GM21526 (cell line): ENCODE measurements at regions not wholly inside any gene's neighbourhood (a gene's known extent, or its start where the extent isn't known, plus 50 kb on each side); places are given as distances from the start of the nearest gene placed in this dataset.
A peak's percentile ranks its signal among the peaks of the same experiment; 100 is the strongest.
"Not testable (repeated sequence)": the region's sequence is repeated elsewhere in the genome, so short reads cannot be mapped to it uniquely, and the experiment has no call there.

Experiments used
- ATAC-seq: cut with Tn5 transposase; IDR thresholded peaks from one replicate; pipeline ENCODE4 v1.9.1; 2021; ENCODE audit warnings: moderate library complexity; ENCODE audit not compliant: unreplicated experiment, low FRiP score

DNA sequence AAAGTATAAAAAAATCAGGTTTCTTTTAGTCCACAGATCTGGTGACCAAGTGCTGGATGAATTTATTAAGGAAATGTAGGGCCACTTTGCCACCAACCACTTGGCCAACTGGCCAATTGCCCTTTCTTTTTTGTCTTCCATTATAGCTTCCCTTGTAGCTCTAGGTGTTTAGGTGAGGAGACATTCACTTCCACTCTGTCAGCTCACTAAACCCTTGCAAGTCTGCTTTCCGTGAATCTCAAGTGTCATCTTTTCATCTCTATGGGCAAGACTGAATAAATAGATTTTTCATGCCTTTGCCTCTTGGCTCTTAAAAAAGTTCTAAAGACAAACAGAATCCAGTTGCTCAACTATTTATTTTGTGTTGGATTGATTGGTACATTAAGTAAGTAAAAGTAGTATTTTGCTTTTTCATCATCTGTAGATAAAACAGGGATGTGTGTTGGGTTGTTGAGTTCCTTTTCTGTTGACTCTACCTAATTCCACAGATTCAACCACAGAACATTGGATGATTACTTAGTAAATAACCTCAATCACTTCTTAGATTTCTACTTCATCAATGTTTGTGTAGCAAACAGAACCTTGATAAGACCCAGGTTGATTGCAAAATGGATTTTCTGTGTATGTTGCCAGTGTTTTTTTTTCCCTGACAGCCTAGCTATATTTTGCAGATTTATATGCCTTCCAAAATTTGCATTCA is 68.1 kb upstream of the GRXCR1 start:
- ATAC-seq = no peak

DNA sequence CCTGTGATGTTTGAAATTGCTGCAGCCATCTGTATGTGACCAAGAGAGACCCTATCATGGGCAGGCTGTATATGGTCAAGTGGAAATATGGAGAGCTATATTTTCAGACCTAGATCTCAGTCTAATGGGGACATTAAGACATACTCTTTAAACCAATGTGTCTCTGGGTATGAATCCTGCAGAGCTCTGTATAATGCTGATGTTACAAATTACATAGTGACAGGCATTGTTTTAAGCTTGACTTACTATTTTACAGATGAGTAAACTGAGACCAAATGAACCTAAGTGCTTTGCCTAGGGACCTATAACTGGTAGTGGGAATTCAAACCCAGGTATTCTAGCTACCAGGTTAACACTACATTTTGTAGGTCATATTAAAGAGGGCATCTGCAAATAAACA is 71.3 kb upstream of the GRXCR1 start:
- no peak for ATAC-seq

DNA sequence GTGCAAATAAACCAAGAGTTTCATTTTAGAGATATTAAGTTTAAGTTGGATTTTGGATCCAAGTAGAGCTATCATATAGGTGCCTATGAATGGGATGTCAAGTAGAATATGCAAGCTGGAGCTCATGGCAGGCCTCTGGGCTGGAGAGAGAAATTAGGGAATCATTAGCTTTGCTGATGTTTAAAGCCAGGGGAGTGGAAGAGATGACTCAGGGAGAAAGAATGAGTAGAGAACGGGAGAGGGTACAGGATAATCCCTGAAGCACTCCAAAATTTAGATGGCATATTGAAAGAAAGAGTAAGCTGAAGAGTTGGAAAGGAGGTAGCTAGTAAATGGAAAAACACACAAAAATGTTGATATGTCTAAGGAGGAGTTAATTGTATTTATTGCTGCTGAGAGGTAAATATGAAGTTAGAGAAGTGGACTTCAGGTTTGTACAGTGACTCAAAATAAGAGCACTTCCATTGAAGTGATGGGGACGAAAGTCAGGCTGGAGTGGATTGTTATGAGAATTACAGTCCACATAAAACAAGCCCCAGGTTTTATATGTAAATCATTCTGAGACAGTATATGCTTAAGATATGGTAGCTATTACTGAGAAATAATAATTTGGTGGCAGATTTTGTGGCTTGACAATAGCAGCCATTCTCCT is 72.5 kb upstream of the GRXCR1 start:
- no peak for ATAC-seq

DNA sequence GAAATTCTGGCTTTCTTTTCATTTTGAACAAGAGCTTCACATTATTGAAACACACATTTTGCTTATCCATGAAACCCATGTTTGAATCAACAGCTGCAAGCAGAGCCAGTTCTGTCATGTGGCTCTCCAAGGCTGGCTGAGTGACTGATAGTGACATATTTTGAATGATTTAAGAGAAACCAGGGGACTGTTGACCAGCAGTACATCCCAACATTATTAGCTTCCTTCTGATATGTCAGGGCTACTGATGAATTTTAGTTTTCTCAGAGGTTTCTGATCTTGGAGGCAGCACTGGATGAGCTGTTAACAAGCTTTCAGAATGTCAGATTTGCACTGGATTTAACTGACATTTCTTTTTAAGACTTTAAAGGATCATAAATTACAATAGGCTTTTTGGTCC is 74.6 kb upstream of the GRXCR1 start:
- ATAC-seq = no peak

DNA sequence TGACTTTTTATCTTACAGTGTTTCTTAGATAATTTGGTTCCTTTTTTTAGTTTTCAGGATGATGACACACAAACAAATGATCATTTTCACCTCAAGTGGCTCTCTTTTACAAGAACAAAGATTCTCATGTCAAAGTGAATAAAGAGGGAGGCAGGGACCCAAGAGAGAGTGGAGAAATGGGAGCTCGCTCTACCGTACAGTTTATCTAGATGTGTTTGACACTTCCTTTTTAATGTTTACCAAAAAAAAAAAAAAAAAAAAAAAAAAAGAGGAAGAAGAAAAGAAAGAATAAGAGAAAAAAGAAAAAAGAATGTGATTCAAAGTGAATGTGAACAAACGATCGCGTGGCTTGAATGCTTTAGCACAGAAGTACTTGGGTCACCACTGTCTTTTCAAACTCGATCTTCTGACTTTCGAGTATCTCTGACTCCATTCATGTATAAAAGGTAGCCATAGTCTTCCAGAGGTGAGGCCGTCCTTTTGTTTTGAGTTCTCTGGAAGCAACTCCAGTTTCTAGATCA is 75.6 kb upstream of the GRXCR1 start:
- peak; percentile 22 for ATAC-seq

DNA sequence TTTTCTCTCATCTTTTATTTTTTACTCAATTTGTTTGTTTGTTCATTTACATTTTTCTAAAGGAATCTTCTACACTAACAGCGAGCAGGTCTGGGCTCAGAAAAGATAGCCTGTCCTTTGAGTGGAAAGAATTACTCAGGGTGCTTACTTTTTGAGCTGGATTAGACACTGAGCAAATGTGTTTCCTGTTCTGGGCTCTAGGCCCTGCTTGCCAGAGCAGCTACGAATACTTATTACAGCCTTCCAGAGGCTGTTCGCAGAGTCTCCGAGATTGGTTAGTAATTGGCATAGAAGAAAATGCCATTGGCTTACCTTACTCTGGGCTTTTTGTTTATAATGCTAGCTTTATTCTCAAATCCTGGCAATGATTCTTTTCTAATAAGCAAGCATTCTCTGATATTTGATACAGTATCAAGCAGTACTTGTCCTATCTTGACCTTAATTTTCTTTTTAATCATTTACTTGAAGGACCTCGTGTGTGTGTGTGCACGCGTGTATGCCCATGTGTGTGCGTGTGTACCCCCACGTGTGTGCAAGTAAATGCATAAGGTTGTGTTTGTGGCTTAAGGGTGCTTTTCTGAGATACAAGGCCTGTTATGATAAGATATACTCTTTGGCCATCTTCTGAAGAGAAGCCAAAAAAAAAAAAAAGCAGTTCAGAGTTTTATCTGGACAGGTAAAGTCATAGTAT is 76.2 kb upstream of the GRXCR1 start:
- no peak for ATAC-seq

DNA sequence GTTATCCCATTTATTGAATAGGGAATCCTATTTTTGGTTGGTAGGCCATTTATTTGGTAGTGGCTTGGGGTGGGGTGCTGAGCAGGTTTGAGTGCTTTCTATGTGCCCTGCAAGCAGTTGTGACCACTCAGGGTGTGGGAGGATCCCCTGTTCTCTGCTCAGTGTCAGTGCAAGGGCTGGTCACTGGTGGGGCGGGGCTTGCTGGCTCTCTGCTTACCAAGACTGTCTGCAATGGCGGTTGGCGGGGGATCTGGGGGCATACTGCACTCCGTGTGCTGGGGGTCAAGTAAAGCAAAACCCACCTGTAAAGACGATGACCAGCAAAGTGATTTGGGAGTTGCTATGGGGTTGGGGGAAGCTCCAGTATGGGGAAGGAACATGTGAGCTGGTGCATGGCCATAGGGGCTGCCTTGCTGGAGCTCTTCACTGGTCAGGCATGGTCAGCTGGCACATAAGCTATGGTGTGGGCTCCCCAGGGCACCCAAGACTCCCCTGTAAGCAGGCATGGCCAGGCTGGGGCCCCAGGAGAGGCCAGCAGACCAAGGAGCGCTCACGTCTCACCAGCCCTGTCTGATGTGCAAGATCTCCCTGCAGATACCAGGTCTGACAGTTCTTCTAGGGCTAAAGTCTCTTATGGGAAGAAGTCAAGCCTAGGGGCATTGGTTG is 83.0 kb upstream of the GRXCR1 start:
- ATAC-seq = no peak

DNA sequence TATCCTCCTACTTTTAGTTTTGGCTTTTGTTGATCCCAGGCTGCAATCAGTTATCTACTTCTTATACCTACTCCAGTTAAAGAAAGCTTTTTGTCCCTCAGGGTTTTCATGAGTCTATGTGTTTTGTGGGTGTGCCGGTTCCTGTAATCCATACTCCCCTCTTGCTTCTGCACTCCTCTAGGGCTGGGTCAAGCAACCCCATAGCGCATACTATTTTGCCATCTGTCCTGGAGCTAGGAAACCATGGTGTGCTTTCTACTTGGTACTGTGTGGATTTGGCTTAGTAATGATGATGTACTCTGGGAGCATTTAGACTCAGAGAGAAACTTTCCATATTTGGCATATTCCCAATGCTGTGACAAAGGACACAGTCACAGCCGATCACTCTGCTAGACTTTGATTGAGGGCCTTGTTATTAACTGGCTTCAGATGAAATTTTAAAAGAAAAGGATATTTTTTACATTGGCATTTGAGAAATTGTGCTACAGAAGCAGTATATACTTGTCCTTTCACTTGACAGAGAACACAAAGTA is 86.1 kb upstream of the GRXCR1 start:
- ATAC-seq = no peak

DNA sequence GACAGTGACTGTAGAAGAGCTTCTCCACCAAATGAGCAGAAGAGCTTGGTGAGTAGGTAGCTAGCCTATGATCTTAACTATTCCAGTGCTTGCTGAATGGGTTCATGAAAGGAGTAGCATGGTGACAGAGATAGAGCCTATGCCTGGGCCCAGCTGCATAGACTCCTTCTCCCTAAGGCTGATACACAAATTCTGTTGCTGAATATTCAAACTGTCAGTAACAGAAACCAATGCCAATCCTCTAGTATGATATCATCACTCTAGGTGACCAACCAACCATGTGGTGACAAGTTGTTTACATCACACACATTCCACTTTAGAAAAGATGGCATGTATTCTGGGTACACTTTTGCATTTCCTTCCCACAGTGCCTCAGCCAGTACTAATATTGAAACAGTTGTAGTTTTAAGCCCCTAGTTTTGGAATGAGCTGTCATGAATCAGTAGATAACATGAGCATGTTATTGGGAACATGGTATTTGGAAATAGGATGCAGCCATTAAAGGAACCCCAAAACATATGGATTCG is 103.4 kb upstream of the GRXCR1 start:
- ATAC-seq = no peak

DNA sequence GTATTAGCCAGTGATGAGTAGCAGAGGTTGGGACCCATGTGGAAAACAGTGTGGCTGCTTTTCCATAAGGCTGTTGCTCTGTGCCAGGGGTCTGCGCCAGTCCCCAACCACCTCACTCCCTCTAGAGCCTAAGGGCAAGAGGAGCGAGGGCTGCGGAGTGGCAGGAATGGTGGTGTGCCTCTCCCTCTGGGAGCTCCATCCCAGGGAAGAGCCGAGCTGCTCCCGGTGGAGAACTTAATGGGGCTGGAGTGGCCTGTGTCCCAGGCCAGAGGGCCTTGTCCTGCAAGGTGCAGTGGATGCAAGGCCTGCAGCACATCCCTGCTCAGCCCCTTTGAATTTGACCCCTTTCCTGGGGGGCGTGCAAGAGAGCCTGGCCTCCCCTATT is 105.4 kb upstream of the GRXCR1 start:
- no peak for ATAC-seq

DNA sequence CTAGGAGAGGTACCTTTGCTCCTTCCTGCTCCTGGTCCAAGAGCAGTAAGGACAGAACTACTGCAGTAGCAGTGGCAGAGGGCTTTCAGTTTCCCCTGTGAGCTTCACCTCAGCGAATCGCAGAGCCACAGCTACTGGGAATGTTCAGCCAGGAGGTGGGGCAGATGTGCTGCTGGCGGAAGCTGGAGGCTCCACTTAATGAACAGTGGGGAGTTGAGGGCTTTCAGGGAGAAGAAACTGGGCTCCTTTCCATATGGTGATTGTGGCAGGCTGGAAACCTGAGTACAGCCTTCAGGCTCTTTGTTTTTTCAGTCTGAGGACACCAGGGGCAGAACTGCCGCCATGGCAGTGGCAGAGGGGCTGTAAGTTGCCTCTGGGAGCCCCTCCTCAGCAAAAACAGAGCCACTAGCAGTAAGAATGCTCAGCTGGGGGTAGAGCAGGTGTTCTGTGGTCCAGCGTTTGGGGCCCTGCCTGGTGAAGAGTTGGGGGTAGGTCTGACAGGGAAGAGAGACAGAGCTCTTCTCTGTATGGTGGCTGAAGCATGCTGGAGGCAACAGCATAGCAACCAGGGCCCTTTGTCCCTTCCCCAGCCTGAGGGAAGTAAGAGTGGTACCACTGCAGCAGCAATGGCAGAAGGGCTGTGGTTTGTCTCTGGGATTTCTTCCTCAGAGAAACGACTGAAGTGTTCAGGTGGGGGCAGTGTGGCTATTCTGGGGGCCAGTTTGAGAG is 106.0 kb upstream of the GRXCR1 start:
- no peak for ATAC-seq

DNA sequence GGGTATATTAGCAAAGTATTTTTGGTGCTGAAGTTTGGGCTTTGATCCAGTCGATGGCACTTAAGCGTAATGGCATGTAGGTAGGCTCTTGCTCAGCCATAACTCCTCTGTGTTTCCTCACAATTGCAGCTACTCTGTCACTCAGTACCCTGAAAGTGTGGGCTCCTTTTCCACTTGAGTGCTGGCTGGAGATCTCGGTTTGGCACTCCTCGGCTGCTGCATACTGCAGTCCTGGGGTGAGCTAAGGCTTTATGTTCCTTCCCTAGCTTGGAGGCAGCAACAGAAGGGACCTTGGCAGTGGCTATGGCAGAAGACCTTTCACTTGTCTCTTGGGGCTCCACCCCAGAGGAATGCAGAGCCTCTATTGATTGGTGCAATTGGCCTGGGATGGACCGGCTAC is 106.7 kb upstream of the GRXCR1 start:
- ATAC-seq = no peak

DNA sequence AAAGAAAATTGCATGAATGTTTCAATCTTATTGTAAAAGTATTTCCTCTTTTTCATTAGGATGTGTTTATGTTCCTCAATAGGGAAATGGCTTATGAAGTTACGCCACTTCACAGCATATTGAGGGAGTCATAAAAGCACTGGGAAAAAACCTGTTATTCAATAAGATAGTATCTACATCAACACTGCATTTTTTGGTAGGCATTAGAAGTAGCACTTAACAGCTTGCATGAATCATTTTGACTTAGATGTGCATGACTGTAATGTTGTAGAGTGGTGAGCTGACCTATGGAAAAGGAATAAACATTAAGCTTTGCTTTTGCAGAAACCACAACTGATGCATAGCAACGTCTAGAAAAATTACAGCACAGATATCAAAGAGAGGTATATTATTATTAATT is 111.2 kb upstream of the GRXCR1 start:
- no peak for ATAC-seq

DNA sequence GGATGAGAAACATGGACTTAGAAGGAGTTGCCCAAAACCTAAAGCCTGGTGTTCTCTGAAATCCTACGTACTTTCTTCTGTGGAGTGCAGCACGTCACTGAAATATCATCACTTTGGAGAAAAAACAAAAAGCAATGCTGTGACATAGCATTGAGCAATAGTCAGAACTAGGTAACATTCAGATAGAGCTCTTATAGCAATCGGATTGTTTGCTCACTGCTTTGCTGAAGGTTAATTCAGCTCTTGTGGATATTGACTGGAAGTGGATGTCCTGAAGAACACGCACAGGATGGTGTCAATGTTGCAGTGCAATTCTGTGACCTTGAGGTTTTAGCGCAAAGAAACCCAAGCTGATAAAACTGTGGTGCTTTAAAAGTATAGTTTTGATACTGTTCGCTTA is 114.2 kb upstream of the GRXCR1 start:
- ATAC-seq = no peak

DNA sequence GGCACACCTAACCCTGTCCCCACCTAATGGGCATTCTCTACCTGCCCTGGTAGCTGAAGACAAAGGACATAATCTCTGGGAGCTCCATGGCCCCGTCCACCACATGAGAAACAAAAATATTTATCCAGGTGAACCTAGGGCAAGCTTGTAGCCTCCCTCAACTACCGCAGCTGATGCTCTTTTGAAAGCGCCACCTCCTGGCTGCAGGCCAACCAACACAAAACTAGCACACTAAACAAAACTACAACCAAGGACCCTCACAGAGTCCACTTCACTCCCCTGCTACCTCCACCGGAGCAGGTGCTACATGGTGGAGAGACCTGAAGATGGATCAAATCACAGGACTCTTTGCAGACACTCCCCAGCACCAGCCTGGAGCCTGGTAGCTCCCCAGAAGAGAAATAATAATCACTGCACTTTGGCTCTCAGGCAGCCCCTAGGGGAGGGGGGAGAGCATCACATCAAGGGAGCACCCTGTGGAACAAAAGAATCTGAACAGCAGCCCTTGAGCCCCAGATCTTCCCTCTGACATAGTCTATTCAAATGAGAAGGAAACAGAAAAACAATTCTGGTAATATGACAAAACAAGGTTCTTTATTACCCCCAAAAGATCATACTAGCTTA is 111.3 kb upstream of the ATP8A1 start:
- no peak for ATAC-seq

DNA sequence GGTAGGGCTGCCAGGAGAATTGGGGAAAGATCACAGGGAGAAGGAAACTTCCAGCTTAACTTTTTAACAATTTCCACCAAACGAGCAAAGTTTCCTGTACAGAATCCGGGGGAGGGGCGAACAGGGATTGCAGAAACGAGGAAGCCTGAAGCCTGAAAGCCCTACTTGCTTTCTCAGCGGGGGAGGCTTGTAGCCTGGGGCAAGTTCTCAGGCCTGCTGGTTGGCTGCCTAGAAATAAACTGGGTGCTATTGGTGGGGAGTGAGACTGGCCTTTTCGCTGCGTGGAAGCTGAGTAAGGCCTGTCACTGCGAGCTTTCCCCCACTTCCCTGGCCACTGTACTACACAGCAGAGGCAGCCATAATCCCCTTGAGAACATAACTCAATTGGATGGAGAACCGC is 110.8 kb upstream of the ATP8A1 start:
- ATAC-seq = no peak

DNA sequence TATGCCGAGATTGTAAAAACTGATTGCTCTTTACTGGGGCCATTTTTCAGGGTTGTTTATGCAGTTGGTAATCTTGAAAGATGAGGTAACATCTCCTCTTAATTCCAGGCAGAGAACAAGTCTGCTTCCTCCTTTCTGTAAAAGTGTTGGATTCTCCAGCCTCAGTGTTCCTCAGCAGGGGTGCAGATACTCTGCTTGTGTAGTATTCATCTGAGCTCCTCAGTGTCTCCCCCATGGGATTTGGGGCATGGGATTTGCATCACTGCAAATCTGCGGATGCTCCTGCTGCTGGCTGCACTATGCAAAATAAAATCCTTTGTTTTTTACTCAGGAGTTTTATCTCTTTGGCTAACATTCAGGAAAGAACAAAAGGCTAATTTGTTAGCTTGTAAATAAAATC is 104.9 kb upstream of the ATP8A1 start:
- ATAC-seq = no peak

DNA sequence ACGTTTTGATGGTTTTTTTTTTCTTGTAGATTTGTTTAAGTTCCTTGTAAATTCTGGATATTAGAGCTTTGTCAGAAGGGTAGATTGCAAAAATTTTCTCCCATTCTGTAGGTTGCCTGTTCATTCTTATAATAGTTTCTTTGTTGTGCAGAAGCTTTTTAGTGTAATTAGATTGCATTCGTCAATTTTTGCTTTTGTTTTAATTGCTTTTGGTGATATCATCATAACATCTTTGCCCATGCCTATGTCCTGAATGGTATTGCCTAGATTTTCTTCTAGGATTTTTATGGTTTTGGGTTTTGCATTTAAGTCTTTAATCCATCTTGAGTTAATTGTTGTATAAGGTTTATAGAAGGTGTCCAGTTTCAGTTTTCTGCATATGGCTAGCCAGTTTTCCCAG is 98.1 kb upstream of the ATP8A1 start:
- not testable (repeated sequence) for ATAC-seq

DNA sequence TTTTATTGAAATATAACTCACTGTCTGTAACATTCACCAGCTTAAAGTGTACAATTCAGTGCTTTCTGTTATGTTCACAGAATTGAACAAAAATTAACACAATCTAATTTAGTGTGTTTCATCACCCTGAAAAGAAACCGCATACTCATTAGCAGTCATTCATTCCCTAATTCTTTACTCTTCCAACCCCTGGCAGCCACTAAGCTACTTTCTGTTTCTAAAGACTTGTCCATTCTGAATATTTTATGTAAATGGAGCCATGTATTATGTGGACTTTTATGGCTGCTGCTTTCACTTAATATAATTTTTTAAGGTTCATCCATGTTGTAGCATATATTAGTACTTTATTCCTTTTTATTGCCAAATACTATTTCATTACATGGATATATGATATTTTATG is 94.7 kb upstream of the ATP8A1 start:
- ATAC-seq = no peak

DNA sequence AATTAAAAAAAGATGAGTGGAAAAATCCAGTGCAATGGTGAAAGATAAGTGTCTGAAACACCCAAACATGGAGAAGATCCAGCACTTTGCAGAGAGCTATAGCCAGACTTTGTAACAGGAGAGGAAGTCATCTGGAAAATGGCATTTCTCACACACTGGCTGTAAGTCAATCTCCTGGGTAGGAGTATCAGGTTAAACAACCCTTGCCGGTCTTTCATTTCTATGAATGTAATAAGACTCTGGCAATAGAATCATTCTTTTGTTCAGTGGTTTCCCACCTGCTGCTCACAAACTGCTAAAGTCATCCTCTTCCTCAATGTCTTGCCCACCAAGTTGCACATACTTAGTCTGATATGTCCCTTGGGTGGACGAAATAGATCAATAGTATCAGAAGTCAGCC is 94.0 kb upstream of the ATP8A1 start:
- no peak for ATAC-seq
